ENCODE measurements at regions not wholly inside any gene's neighbourhood (a gene's known extent, or its start where the extent isn't known, plus 50 kb on each side); places are given as distances from the start of the nearest gene placed in this dataset.

DNA sequence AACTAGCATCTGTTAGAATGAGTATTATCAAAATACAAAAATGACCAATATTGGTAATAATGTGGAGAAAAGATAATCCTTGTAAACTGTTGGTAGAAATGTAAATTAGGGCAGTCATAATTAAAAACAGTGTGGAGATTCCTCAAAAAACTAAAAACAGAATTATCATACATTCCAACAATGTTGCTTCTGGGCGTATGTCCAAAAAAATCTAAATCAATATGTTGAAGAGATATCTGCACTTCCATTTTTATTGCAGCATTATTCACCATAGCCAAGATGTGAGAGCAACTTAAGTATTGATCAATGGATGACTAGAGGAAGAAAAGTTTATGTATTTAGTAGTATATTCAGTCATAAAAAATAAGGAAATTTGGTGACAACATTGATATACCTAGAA is 59.8 kb upstream of the OR9G4 start:
- intact Hi-C loops (cut with DNase I, micrococcal nuclease): no loop called here
- no peak overlapping the region for H3K4me3 ChIP-seq
- no peak for ATAC-seq
- TF ChIP-seq, protein P1, sequence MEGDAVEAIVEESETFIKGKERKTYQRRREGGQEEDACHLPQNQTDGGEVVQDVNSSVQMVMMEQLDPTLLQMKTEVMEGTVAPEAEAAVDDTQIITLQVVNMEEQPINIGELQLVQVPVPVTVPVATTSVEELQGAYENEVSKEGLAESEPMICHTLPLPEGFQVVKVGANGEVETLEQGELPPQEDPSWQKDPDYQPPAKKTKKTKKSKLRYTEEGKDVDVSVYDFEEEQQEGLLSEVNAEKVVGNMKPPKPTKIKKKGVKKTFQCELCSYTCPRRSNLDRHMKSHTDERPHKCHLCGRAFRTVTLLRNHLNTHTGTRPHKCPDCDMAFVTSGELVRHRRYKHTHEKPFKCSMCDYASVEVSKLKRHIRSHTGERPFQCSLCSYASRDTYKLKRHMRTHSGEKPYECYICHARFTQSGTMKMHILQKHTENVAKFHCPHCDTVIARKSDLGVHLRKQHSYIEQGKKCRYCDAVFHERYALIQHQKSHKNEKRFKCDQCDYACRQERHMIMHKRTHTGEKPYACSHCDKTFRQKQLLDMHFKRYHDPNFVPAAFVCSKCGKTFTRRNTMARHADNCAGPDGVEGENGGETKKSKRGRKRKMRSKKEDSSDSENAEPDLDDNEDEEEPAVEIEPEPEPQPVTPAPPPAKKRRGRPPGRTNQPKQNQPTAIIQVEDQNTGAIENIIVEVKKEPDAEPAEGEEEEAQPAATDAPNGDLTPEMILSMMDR (IDR thresholded peaks at IDR 0.05): no peak
- DNase-seq: no peak
- H3K4me1 ChIP-seq (ENCODE audit: low read depth): no peaks in the 10 kb centered on the region
- no peaks in the 10 kb centered on the region for H3K36me3 ChIP-seq (ENCODE audit: low read depth)
- H3K9me3 ChIP-seq: no peaks in the 10 kb centered on the region

DNA sequence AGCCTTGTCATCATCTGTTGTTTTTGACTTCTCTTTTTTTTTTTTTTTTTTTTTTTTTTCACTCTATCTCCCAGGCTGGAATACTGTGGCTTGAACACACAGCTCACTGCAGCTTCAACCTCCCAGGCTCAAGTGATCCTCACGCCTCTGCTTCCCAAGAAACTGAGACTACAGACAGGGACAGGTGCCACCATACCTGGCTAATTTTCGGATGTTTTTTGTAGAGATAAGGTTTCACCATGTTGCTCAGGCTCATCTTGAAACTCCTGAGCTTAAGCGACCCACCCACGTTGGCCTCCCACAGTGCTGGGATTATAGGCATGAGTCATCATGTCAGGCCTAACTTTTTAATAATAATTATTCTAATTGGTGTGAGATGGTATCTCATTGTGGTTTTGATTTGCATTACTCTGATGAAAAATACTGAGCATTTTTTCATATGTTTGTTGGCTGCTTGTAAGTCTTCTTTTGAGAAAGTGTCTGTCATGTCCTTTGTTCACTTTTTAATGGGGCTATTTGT is 51.3 kb upstream of the OR9G4 start:
- Histone ChIP-seq H3K4me3 (no peak overlapping the region), H3K36me3 (ENCODE audit: low read depth) (no peaks in the 10 kb centered on the region), H3K4me1 (ENCODE audit: low read depth) (no peaks in the 10 kb centered on the region), H3K9me3 (no peaks in the 10 kb centered on the region)
- TF ChIP-seq, protein P1 (IDR thresholded peaks at IDR 0.05): no peak
- DNase-seq (no peak), ATAC-seq (no peak)
- intact Hi-C loops (cut with DNase I, micrococcal nuclease): no loop called here
